Parathyroid adenoma (tissue), 2 donors: ENCODE measurements at regions not wholly inside any gene's neighbourhood (a gene's known extent, or its start where the extent isn't known, plus 50 kb on each side); places are given as distances from the start of the nearest gene placed in this dataset.

Experiments
- H2AFZ ChIP-seq: fragments of 300-600 bp; sonication (generic); one replicate; pipeline ENCODE4 v1.7.0; 2017; ENCODE audit warnings: antibody characterized with exemption, mild to moderate bottlenecking
- H3K27ac ChIP-seq: fragments of 300-600 bp; sonication (generic); one replicate; pipeline ENCODE4 v1.7.0; 2017
- H3K27me3 ChIP-seq: fragments of 300-600 bp; sonication (generic); one replicate; pipeline ENCODE4 v1.7.0; 2017; ENCODE audit warnings: low read length; ENCODE audit not compliant: control insufficient read depth, insufficient read depth
- H3K36me3 ChIP-seq: fragments of 300-600 bp; sonication (generic); one replicate; pipeline ENCODE4 v1.7.0; 2017; ENCODE audit warnings: low read length; ENCODE audit not compliant: control insufficient read depth, insufficient read depth
- H3K4me1 ChIP-seq: fragments of 300-600 bp; sonication (generic); one replicate; pipeline ENCODE4 v1.7.0; 2017; ENCODE audit warnings: control low read depth
- H3K4me2 ChIP-seq: fragments of 300-600 bp; sonication (generic); one replicate; pipeline ENCODE4 v1.7.0; 2017; ENCODE audit warnings: low read length
- H3K4me3 ChIP-seq: fragments of 300-600 bp; sonication (generic); one replicate; pipeline ENCODE4 v1.7.0; 2017; ENCODE audit warnings: low read depth, low read length
- H3K79me2 ChIP-seq: fragments of 300-600 bp; sonication (generic); one replicate; pipeline ENCODE4 v1.7.0; 2017; ENCODE audit warnings: control low read depth
- H3K9ac ChIP-seq: fragments of 300-600 bp; sonication (generic); one replicate; pipeline ENCODE4 v1.7.0; 2017; ENCODE audit warnings: mild to moderate bottlenecking
- H3K9me3 ChIP-seq: fragments of 300-600 bp; sonication (generic); one replicate; pipeline ENCODE4 v1.7.0; 2017; ENCODE audit warnings: low read length; ENCODE audit not compliant: control insufficient read depth
- CTCF ChIP-seq: fragments of 300-600 bp; sonication (generic); IDR thresholded peaks from one replicate; pipeline ENCODE4 v1.7.0; 2017; ENCODE audit warnings: antibody characterized with exemption, mild to moderate bottlenecking
- donor health status: primary hyperparathyroidism.

GRCh38 chr3:127485396-127486170 is 105.0 kb downstream of the TPRA1 start:
- H3K79me2 ChIP-seq, result no peaks in the 10 kb centered on the region
- H3K4me2 ChIP-seq, result no peak overlapping the region
- H3K4me1 ChIP-seq, result no peaks in the 10 kb centered on the region
- no peak for TF ChIP-seq CTCF
- H3K9ac ChIP-seq, result no peak overlapping the region
- H3K36me3 ChIP-seq, result no peaks in the 10 kb centered on the region
- H3K27ac ChIP-seq, result no peak overlapping the region
- H2AFZ ChIP-seq, result no peak overlapping the region
- no peaks in the 10 kb centered on the region for H3K27me3 ChIP-seq
- no peak overlapping the region for H3K4me3 ChIP-seq
- no peaks in the 10 kb centered on the region for H3K9me3 ChIP-seq

- no peaks in the 10 kb centered on the region for H3K9me3 ChIP-seq
- no peak overlapping the region for H2AFZ ChIP-seq
- TF ChIP-seq CTCF, result no peak
- no peak overlapping the region for H3K4me3 ChIP-seq
- H3K4me1 ChIP-seq, result no peaks in the 10 kb centered on the region
- no peak overlapping the region for H3K9ac ChIP-seq
- no peaks in the 10 kb centered on the region for H3K79me2 ChIP-seq
- no peaks in the 10 kb centered on the region for H3K27me3 ChIP-seq
- no peak overlapping the region for H3K4me2 ChIP-seq
- no peak overlapping the region for H3K27ac ChIP-seq
- no peaks in the 10 kb centered on the region for H3K36me3 ChIP-seq
These were observed 105.7 kb downstream of the TPRA1 start for GRCh38 chr3:127484601-127485388.

- no peaks in the 10 kb centered on the region for H3K4me1 ChIP-seq
- TF ChIP-seq CTCF, result no peak
- H3K4me3 ChIP-seq, result no peak overlapping the region
These were observed 106.5 kb downstream of the TPRA1 start for GRCh38 chr3:127483902-127484591.

GRCh38 chr3:127483005-127483641 is 107.4 kb downstream of the TPRA1 start:
- H3K9me3 ChIP-seq, result no peaks in the 10 kb centered on the region
- TF ChIP-seq CTCF, result no peak
- H3K9ac ChIP-seq, result no peak overlapping the region
- H3K4me2 ChIP-seq, result no peak overlapping the region
- no peak overlapping the region for H3K27ac ChIP-seq
- H3K27me3 ChIP-seq, result no peaks in the 10 kb centered on the region
- H2AFZ ChIP-seq, result no peak overlapping the region
- no peaks in the 10 kb centered on the region for H3K4me1 ChIP-seq
- H3K36me3 ChIP-seq, result no peaks in the 10 kb centered on the region
- H3K79me2 ChIP-seq, result no peaks in the 10 kb centered on the region
- no peak overlapping the region for H3K4me3 ChIP-seq

More at GRCh38 chr3:127483902-127484591, 106.5 kb downstream of the TPRA1 start:
- H3K36me3 ChIP-seq, result no peaks in the 10 kb centered on the region
- H3K79me2 ChIP-seq, result no peaks in the 10 kb centered on the region
- H3K9me3 ChIP-seq, result no peaks in the 10 kb centered on the region
- H3K4me2 ChIP-seq, result no peak overlapping the region
- H3K27ac ChIP-seq, result no peak overlapping the region
- no peak overlapping the region for H2AFZ ChIP-seq
- no peak overlapping the region for H3K9ac ChIP-seq
- no peaks in the 10 kb centered on the region for H3K27me3 ChIP-seq
